Thyroid gland (tissue), 4 donors: ENCODE measurements at regions not wholly inside any gene's neighbourhood (a gene's known extent, or its start where the extent isn't known, plus 50 kb on each side); places are given as distances from the start of the nearest gene placed in this dataset.

Experiments used
- POLR2A ChIP-seq, 2 donors: fragments of 450-650 bp; IDR thresholded peaks; one replicate each; pipeline ENCODE4 v1.6.1; 2017; ENCODE audit warnings: antibody characterized with exemption in 2 of 2, mild to moderate bottlenecking in 2 of 2, moderate library complexity in 1 of 2
- TF ChIP-seq, protein P1 (sequence below), 6 experiments: fragments of 200-600 bp in 3 of 6; fragments of 450-650 bp in 3 of 6; sonication (generic) in 3 of 6; IDR thresholded peaks; one replicate each; pipeline ENCODE4 v1.5.1; 2016 to 2019; ENCODE audit warnings: antibody characterized with exemption in 6 of 6, mild to moderate bottlenecking in 2 of 6, inconsistent platforms in 1 of 6, moderate library complexity in 1 of 6

- TF ChIP-seq, protein P1, sequence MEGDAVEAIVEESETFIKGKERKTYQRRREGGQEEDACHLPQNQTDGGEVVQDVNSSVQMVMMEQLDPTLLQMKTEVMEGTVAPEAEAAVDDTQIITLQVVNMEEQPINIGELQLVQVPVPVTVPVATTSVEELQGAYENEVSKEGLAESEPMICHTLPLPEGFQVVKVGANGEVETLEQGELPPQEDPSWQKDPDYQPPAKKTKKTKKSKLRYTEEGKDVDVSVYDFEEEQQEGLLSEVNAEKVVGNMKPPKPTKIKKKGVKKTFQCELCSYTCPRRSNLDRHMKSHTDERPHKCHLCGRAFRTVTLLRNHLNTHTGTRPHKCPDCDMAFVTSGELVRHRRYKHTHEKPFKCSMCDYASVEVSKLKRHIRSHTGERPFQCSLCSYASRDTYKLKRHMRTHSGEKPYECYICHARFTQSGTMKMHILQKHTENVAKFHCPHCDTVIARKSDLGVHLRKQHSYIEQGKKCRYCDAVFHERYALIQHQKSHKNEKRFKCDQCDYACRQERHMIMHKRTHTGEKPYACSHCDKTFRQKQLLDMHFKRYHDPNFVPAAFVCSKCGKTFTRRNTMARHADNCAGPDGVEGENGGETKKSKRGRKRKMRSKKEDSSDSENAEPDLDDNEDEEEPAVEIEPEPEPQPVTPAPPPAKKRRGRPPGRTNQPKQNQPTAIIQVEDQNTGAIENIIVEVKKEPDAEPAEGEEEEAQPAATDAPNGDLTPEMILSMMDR (IDR thresholded peaks at IDR 0.05) = no peak
- TF ChIP-seq POLR2A (IDR thresholded peaks at IDR 0.05) = no peak
Observed at GRCh38 chr4:10831727-10832408, 147.3 kb upstream of the CLNK start.
